Lung microvascular endothelial cell (primary cell): ENCODE measurements at regions not wholly inside any gene's neighbourhood (a gene's known extent, or its start where the extent isn't known, plus 50 kb on each side); places are given as distances from the start of the nearest gene placed in this dataset.

ENCODE experiments used
- DNase-seq, 2 donors: peaks; one replicate each; pipeline versions ENCODE4 v3.0.0 to v3.0.0-alpha.2; 2010; ENCODE audit warnings: low read depth in 2 of 2

- DNase-seq = peak in 1 of 2 donors; percentile 3
Observed at GRCh38 chr4:17336986-17337385, 174.9 kb downstream of the QDPR start.

GRCh38 chr4:17336524-17336961, 175.3 kb downstream of the QDPR start:
- peak; percentile 97 to 100 for DNase-seq

GRCh38 chr4:17336069-17336468, 175.8 kb downstream of the QDPR start:
- no peak for DNase-seq

- no peak for DNase-seq
Observed at GRCh38 chr4:17335371-17335770, 176.5 kb downstream of the QDPR start.

GRCh38 chr4:17332478-17332877, 179.4 kb downstream of the QDPR start:
- peak in 1 of 2 donors; percentile 67 for DNase-seq

GRCh38 chr4:17329046-17329445, 182.8 kb downstream of the QDPR start:
- DNase-seq = peak in 1 of 2 donors; percentile 3

GRCh38 chr4:17328141-17328815, 183.6 kb downstream of the QDPR start:
- peak; percentile 42 for DNase-seq

GRCh38 chr4:17327591-17327990, 184.3 kb downstream of the QDPR start:
- DNase-seq = no peak

- DNase-seq = no peak
Observed at GRCh38 chr4:17326756-17327155, 185.1 kb downstream of the QDPR start.

- DNase-seq = no peak
Observed at GRCh38 chr4:17325098-17325497, 186.8 kb downstream of the QDPR start.

- peak; percentile 76 to 89 for DNase-seq
Observed at GRCh38 chr4:17324386-17324830, 187.5 kb downstream of the QDPR start.

GRCh38 chr4:17323554-17324385, 188.1 kb downstream of the QDPR start:
- peak; percentile 61 to 92 for DNase-seq

GRCh38 chr4:17322514-17322913, 189.4 kb downstream of the QDPR start:
- DNase-seq = peak in 1 of 2 donors; percentile 5

GRCh38 chr4:17320046-17320445, 191.8 kb downstream of the QDPR start:
- no peak for DNase-seq

- DNase-seq = peak in 1 of 2 donors; percentile 63
Observed at GRCh38 chr4:17317526-17317925, 194.4 kb downstream of the QDPR start.

GRCh38 chr4:17316566-17316965, 195.3 kb downstream of the QDPR start:
- no peak for DNase-seq

GRCh38 chr4:17315459-17315858, 196.4 kb downstream of the QDPR start:
- no peak for DNase-seq

GRCh38 chr4:17313194-17313593, 198.7 kb downstream of the QDPR start:
- peak; percentile 38 to 96 for DNase-seq

GRCh38 chr4:17310269-17310652, 201.6 kb downstream of the QDPR start:
- no peak for DNase-seq

- DNase-seq = peak in 1 of 2 donors; percentile 17
Observed at GRCh38 chr4:17309567-17310268, 202.2 kb downstream of the QDPR start.

GRCh38 chr4:17301869-17302268, 210.0 kb downstream of the QDPR start:
- DNase-seq = no peak

- no peak for DNase-seq
Observed at GRCh38 chr4:17301266-17301665, 210.6 kb downstream of the QDPR start.
